ENCODE measurements at regions not wholly inside any gene's neighbourhood (a gene's known extent, or its start where the extent isn't known, plus 50 kb on each side); places are given as distances from the start of the nearest gene placed in this dataset.

- H3K36me3 ChIP-seq (ENCODE audit: control insufficient read depth in 4 of 4, insufficient read depth in 4 of 4, low read length in 4 of 4): no peaks in the 10 kb centered on the region
- no peak overlapping the region for H3K4me3 ChIP-seq
- H3K9ac ChIP-seq (ENCODE audit: insufficient read depth in 1 of 2, low read length in 2 of 2): no peak overlapping the region
- no peak overlapping the region for H3K27ac ChIP-seq (ENCODE audit: low read depth in 1 of 2, low read length in 1 of 2)
- peaks cover 0 to 6% (median 0%) of the 10 kb centered on the region in 5 donors for H3K4me1 ChIP-seq (ENCODE audit: control insufficient read depth in 5 of 5, insufficient read depth in 5 of 5, low read length in 5 of 5)
- H3K9me3 ChIP-seq (ENCODE audit: control insufficient read depth in 4 of 4, insufficient read depth in 3 of 4, low read length in 3 of 4): peaks cover 0 to 3% (median 0%) of the 10 kb centered on the region in 4 donors
- no peak for ATAC-seq (ENCODE audit: insufficient read depth, low FRiP score)
- peak; percentile 20 to 67 (median 63) for DNase-seq
- TF ChIP-seq CTCF (IDR thresholded peaks at IDR 0.05; ENCODE audit: control extremely low read depth, extremely low read depth): no peak
- 61 to 78% methylated on average over 14 of the region's 14 CpGs for WGBS, 2 donors
- peaks cover 0 to 37% (median 4%) of the 10 kb centered on the region in 3 donors for H3K27me3 ChIP-seq (ENCODE audit: control insufficient read depth in 3 of 3, insufficient read depth in 3 of 3, low read length in 2 of 3)
These were observed 471.2 kb downstream of the NR2F2 start for GRCh38 chr15:96801576-96802150.

- Histone ChIP-seq H3K9ac (ENCODE audit: insufficient read depth in 1 of 2, low read length in 2 of 2) (no peak overlapping the region), H3K27me3 (ENCODE audit: control insufficient read depth in 3 of 3, insufficient read depth in 3 of 3, low read length in 2 of 3) (peaks cover 0 to 37% (median 4%) of the 10 kb centered on the region in 3 donors), H3K4me3 (no peak overlapping the region), H3K4me1 (ENCODE audit: control insufficient read depth in 5 of 5, insufficient read depth in 5 of 5, low read length in 5 of 5) (peaks cover 0 to 6% (median 0%) of the 10 kb centered on the region in 5 donors), H3K36me3 (ENCODE audit: control insufficient read depth in 4 of 4, insufficient read depth in 4 of 4, low read length in 4 of 4) (no peaks in the 10 kb centered on the region), H3K9me3 (ENCODE audit: control insufficient read depth in 4 of 4, insufficient read depth in 3 of 4, low read length in 3 of 4) (peaks cover 0 to 5% (median 0%) of the 10 kb centered on the region in 4 donors), H3K27ac (ENCODE audit: low read depth in 1 of 2, low read length in 1 of 2) (no peak overlapping the region)
- no peak for TF ChIP-seq CTCF (IDR thresholded peaks at IDR 0.05; ENCODE audit: control extremely low read depth, extremely low read depth)
- WGBS, 2 donors: 71 to 79% methylated on average over 11 of the region's 11 CpGs
- ATAC-seq (ENCODE audit: insufficient read depth, low FRiP score) (no peak), DNase-seq (peak in 1 of 3 donors; percentile 6)
These were observed 472.2 kb downstream of the NR2F2 start for GRCh38 chr15:96802611-96803255.

GRCh38 chr15:96804754-96805153 lies 474.3 kb downstream of the NR2F2 start:
- DNase-seq: no peak
- Histone ChIP-seq H3K27me3 (ENCODE audit: control insufficient read depth in 3 of 3, insufficient read depth in 3 of 3, low read length in 2 of 3) (peaks cover 0 to 33% (median 4%) of the 10 kb centered on the region in 3 donors), H3K27ac (ENCODE audit: low read depth in 1 of 2, low read length in 1 of 2) (no peak overlapping the region), H3K4me3 (no peak overlapping the region), H3K9ac (ENCODE audit: insufficient read depth in 1 of 2, low read length in 2 of 2) (no peak overlapping the region), H3K36me3 (ENCODE audit: control insufficient read depth in 4 of 4, insufficient read depth in 4 of 4, low read length in 4 of 4) (no peaks in the 10 kb centered on the region), H3K4me1 (ENCODE audit: control insufficient read depth in 5 of 5, insufficient read depth in 5 of 5, low read length in 5 of 5) (peaks cover 0 to 6% (median 0%) of the 10 kb centered on the region in 5 donors), H3K9me3 (ENCODE audit: control insufficient read depth in 4 of 4, insufficient read depth in 3 of 4, low read length in 3 of 4) (peaks cover 0 to 5% (median 0%) of the 10 kb centered on the region in 4 donors)
- no peak for ATAC-seq (ENCODE audit: insufficient read depth, low FRiP score)
- no peak for TF ChIP-seq CTCF (IDR thresholded peaks at IDR 0.05; ENCODE audit: control extremely low read depth, extremely low read depth)
- 67 to 79% methylated on average over 5 of the region's 5 CpGs for WGBS, 2 donors

Measured in lung (tissue), 11 donors.